ENCODE measurements at regions not wholly inside any gene's neighbourhood (a gene's known extent, or its start where the extent isn't known, plus 50 kb on each side); places are given as distances from the start of the nearest gene placed in this dataset.
A peak's percentile ranks its signal among the peaks of the same experiment; 100 is the strongest.

GRCh38 chr18:41466436-41467160 is 488.4 kb upstream of the PIK3C3 start:
- Mint-ChIP-seq H3K4me3 (no peak overlapping the region), H3K4me1 (peaks cover 30% of the 10 kb centered on the region), H3K27me3 (ENCODE audit: insufficient read depth, low read depth, poor library complexity) (peaks cover 7% of the 10 kb centered on the region), H3K36me3 (ENCODE audit: low read depth) (peaks cover 9% of the 10 kb centered on the region; the same call in 2 of the 3 replicates), H3K27ac (0 out of 2 replicates have a peak overlapping the region, but pooled peaks have one; percentile 7), H3K9me3 (no peaks in the 10 kb centered on the region)
- Histone ChIP-seq H3K4me2 (no peak overlapping the region), H3K36me3 (ENCODE audit: insufficient read depth) (no peaks in the 10 kb centered on the region), H3K4me1 (ENCODE audit: insufficient read depth) (peaks cover 36% of the 10 kb centered on the region; the same call in 1 of the 2 replicates), H3F3A (replicated peaks; ENCODE audit: low read depth) (no peaks in the 10 kb centered on the region), H3K79me2 (replicated peaks; ENCODE audit: insufficient read depth) (no peaks in the 10 kb centered on the region), H3K27me3 (ENCODE audit: insufficient read depth) (no peaks in the 10 kb centered on the region), H3K4me3 (no peak overlapping the region), H2AFZ (no peak overlapping the region), H3K27ac (ENCODE audit: low read depth) (no peak overlapping the region), H4K20me1 (replicated peaks; ENCODE audit: insufficient read depth) (no peaks in the 10 kb centered on the region), H3K9me2 (ENCODE audit: insufficient read depth) (peaks cover 16% of the 10 kb centered on the region)
- TF ChIP-seq POLR2AphosphoS5 (IDR thresholded peaks at IDR 0.05; ENCODE audit: low read depth) (no peak), ZNF331 (CRISPR knock-in tag; IDR thresholded peaks at IDR 0.05; ENCODE audit: low read depth) (no peak), ETS1 (IDR thresholded peaks at IDR 0.05) (no peak), JUNB (IDR thresholded peaks at IDR 0.05; ENCODE audit: unreplicated experiment) (no peak), CTCF (conservative IDR thresholded peaks at IDR 0.05; ENCODE audit: low read depth in 2 of 2) (no peak), REST (IDR thresholded peaks at IDR 0.05; ENCODE audit: unreplicated experiment) (no peak)
- no peak for ATAC-seq
- no peak for DNase-seq (ENCODE audit: low spot score)

GRCh38 chr18:41465386-41465785 is 489.6 kb upstream of the PIK3C3 start:
- peaks cover 9% of the 10 kb centered on the region; the same call in 2 of the 3 replicates for H3K36me3 Mint-ChIP-seq (ENCODE audit: low read depth)
- peaks cover 27% of the 10 kb centered on the region for H3K4me1 Mint-ChIP-seq
- H3K27ac Mint-ChIP-seq, result 0 out of 2 replicates have a peak overlapping the region, but pooled peaks have one; percentile 19

More at GRCh38 chr18:41465386-41465785, 489.6 kb upstream of the PIK3C3 start:
- H2AFZ ChIP-seq, result no peak overlapping the region
- no peaks in the 10 kb centered on the region for H3K27me3 ChIP-seq (ENCODE audit: insufficient read depth)
- H3K79me2 ChIP-seq (replicated peaks; ENCODE audit: insufficient read depth), result no peaks in the 10 kb centered on the region
- H3K9me2 ChIP-seq (ENCODE audit: insufficient read depth), result peaks cover 16% of the 10 kb centered on the region
- H3K36me3 ChIP-seq (ENCODE audit: insufficient read depth), result no peaks in the 10 kb centered on the region
- H3K4me3 ChIP-seq, result no peak overlapping the region
- H4K20me1 ChIP-seq (replicated peaks; ENCODE audit: insufficient read depth), result no peaks in the 10 kb centered on the region
- no peaks in the 10 kb centered on the region for H3K9me3 Mint-ChIP-seq
- no peaks in the 10 kb centered on the region for H3F3A ChIP-seq (replicated peaks; ENCODE audit: low read depth)
- no peak for DNase-seq (ENCODE audit: low spot score)
- no peak overlapping the region for H3K4me3 Mint-ChIP-seq
- H3K27me3 Mint-ChIP-seq (ENCODE audit: insufficient read depth, low read depth, poor library complexity), result peaks cover 7% of the 10 kb centered on the region
- no peak for ATAC-seq
- peaks cover 31% of the 10 kb centered on the region; the same call in 1 of the 2 replicates for H3K4me1 ChIP-seq (ENCODE audit: insufficient read depth)
- H3K4me2 ChIP-seq, result no peak overlapping the region
- no peak overlapping the region for H3K27ac ChIP-seq (ENCODE audit: low read depth)
- TF ChIP-seq EZH2 (IDR thresholded peaks at IDR 0.05; ENCODE audit: low read depth, unreplicated experiment), result no peak
- TF ChIP-seq POLR2AphosphoS5 (IDR thresholded peaks at IDR 0.05; ENCODE audit: low read depth), result no peak
- no peak for TF ChIP-seq NANOG (IDR thresholded peaks at IDR 0.05; ENCODE audit: borderline replicate concordance)
- no peak for TF ChIP-seq REST (IDR thresholded peaks at IDR 0.05; ENCODE audit: unreplicated experiment)

Measured in GM23338 (cell line).